Stimulated activated CD4-positive, alpha-beta T cell treated with anti-CD3 and anti-CD28 coated beads, Interleukin-12 subunit alpha, Interleukin-12 subunit beta, amount 100 ng/mL, for 24 hours (primary cell): ENCODE measurements at regions not wholly inside any gene's neighbourhood (a gene's known extent, or its start where the extent isn't known, plus 50 kb on each side); places are given as distances from the start of the nearest gene placed in this dataset.
"Not testable (repeated sequence)": the region's sequence is repeated elsewhere in the genome, so short reads cannot be mapped to it uniquely, and the experiment has no call there.

Source experiments
- DNase-seq, 2 experiments: peaks; one replicate each; pipeline ENCODE4 v3.0.0-alpha.2; 2020; ENCODE audit warnings: low read depth in 2 of 2

DNA sequence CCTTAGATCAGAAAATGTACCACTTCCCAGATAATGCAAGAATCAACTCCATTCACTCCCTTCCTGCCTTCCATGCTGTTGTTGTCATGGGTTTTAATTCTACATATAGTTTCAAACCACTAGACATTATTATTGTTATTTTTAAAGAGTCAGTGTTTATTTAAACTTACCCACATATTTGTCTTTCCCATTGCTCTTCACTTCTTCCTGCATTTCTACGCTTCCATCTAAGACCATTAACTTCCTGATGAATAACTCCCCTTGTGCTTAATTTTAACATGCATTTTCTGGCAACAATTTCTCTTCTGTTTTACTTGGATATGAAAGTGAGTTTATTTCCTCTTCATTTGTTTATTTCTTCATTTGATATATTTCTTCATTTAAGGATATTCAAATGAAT is 127.1 kb upstream of the FHIT start:
- no peak for DNase-seq

DNA sequence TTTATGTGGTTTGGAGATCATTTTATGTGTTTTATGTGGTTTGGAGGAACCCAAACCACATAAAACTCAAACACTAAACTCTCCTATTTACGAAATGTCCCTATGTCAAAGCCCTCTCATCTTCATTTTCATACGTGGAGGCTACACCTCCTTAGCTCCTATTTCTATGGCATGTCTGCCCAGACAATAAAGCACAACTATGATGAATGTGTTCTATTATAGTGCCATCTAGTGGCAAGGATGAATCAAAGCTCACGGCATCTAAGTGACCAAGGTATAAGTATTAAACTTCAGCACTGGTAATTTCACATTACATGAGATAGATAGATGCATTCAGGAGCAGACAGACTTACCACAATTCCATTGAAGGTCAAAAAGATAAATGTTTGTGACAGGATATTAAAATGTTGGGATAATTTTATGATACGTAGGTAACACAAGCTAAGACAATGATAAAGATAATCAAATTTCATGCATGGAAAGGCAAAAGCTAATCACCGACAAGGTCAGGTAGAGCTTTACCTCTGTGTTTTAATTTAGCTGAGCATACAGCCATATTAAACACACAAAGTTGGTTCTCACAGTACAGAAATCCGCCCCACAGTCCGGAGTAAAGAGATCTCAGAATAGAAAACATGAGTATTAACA is 130.6 kb upstream of the FHIT start:
- no peak for DNase-seq

DNA sequence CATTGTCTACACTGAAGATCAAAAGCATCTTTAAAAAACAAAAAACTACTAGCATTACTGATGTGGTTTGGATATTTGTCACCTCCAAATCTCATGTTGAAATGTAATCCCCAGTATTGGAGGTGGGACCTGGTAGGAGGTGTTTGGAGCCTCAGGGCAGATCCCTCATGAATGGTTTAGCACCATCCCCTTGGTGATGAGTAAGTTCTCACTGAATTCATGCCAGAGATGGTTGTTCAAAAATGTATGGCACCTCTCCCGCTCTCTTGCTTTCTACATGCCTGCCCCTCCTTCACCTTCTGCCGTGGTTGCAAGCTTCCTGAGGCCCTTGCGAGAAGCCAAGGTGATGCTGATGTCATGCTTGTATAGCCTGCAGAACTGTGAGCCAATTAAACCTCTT is 136.6 kb upstream of the FHIT start:
- DNase-seq = no peak

DNA sequence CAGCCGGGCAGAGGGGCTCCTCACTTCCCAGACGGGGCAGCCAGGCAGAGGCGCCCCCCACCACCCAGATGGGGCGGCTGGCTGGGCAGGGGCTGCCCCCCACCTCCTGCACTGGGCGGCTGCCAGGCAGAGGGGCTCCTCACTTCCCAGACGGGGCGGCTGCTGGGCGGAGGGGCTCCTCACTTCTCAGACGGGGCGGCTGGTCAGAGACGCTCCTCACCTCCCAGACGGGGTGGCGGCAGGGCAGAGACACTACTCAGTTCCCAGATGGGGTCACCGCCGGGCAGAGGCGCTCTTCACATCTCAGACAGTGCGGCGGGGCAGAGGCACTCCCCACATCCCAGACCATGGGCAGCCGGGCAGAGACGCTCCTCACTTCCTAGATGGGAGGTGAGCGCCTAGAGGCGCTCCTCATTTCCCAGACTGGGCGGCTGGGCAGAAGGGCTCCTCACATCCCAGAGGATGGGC is 142.3 kb upstream of the FHIT start:
- DNase-seq = not testable (repeated sequence)

DNA sequence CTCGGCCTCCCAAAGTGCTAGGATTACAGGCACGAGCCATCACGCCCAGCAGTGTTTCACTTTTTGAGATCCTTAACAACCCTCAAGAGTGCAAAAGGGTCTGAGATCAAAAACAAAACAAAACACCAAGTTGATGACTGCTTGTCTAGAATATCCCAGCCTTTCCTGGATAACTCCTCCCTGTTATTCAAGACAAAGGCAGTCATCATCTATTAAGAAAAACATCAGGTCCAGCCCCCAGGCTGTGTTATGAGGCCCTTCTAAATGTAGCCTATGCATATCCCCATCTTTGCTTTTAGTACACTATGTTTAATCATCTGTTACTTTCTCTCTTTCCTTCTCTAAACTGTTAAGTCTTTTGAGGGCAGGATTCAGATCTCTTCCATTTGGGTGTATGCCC is 150.1 kb upstream of the FHIT start:
- DNase-seq = no peak

DNA sequence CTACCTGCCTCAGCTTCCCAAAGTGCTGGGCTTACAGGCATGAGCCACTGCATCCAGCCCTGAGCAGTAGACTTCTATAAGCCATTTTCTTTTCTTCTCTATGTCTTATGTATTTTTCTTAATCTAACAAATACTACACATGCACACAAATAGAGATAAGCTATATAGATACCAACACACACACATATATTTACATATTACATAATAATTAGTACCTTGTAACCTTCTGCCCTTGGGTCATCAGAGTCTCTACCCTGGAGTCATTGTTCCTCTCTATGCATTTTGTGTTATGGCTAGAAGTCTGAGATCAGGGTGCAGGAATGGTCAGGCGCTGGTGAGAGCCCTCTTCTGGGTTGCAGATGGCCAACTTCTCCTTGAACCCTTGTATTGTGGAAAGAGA is 154.0 kb upstream of the PTPRG start:
- no peak for DNase-seq

DNA sequence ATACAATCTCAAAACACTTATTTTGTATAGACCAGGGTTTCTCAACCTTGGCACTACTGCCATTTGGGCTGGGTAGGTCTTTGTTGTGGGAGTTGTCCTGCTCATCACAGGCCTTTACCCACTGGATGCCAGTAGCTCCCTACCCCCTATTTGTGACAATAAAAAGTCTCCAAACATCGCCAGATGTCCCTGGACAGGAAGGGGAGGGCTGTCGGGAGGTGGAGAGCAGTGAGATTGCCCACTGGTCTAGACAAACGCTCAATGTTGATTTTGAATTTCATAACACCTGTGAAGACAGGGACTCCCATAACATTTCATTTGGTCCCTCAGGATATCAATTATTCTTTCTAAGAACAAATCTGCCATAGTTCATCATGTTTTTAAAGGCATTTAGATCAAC is 151.7 kb upstream of the PTPRG start:
- no peak for DNase-seq

DNA sequence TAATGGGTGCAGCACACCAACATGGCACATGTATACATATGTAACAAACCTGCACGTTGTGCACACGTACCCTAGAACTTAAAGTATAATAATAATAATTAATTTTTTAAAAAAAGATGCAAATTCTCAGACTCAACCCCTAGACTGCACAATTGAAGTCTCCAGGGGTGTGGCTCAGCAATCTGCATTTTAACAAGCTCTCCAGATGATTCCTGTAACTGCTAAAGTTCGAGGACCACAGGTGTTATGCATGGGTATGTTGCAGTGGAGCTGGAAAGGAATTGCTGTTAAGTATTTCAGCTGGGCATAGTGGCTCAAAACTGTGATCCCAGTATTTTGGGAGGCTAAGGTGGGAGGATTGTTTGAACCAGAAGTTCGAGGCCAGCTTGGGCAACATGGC is 151.0 kb upstream of the PTPRG start:
- not testable (repeated sequence) for DNase-seq

DNA sequence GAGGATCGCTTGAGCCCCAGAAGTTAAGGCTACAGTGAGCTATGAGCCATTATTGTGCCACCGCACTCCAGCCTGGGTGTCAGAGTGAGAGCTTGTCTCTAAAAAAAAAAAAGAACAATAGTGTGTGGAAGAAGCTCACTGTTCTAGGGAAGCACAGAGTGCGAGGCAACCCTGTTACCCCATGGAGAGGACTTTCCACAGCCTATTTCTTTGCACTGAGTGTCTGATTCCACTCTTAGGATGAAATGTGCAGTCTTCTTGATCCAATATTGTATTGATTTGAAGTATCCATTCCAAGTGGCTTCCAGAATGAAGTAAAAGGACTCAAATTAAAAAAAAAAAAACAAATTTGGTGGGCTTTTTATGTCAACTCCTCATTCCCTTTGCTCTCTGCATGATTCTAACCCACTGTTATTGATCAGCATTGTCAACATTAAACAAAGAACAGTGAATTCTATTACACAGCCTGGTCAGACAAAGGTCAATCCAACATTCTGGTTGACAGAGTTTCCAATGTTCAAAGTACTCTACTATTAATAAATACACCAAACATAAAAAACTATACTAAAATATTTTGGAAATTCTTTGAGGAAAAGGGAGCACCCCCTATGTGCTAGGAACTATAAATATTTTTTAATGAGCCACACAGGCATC is 150.2 kb upstream of the PTPRG start:
- DNase-seq = no peak

DNA sequence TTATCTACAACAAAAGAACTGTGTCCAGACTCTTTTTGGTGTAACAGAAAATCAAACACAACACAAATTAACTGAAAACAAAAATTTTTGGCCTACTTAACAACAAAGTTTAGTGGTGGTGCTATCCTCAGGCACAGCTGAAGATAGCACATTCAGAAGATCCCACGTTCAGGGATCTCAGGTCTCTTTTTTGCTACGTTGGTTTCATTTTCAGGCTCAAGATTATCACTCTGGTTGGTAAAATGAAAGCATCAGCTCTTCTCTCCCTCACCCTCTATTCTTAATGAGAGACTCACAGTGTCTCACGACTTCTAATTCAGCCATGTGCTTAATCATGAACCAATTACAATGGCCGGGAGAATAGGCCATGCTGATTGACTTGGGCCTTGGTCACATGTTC is 146.9 kb upstream of the PTPRG start:
- DNase-seq = no peak

DNA sequence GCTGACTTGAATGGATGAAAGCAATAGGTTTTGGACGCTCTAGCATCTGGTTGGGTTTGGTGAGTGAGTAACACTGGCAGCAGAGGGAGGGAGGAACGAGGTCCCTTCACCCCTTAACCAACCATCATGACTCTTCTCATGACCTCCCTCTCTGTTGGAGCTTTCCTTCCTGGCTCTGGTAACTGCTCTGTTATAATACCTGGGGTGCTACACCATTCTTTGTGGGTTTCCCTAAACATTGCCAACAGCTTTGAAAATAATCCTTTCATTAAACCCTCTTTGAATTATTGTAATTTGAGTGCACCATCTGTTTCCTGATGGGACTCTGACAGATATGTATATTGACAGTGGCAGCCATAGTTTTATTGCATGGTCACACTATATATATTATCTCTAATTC is 146.2 kb upstream of the PTPRG start:
- DNase-seq = no peak

DNA sequence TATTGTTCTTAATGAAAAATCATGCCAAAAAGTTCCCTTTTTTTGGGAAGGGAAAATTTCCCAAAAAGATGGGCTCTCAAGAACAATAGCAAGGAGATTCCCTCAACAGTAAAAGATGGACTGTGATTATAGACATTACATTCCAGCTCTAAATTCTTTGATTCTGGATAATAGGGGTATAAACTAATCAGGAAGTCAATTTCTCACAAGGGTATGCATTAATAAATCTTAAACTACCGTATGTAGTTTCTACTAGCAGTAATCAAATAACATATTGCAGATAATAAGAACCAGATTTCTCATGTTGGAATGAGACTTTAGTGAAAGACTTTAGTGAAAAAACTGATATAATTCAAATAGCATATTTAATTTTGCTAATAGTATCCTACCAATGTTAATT is 144.8 kb upstream of the PTPRG start:
- no peak for DNase-seq

DNA sequence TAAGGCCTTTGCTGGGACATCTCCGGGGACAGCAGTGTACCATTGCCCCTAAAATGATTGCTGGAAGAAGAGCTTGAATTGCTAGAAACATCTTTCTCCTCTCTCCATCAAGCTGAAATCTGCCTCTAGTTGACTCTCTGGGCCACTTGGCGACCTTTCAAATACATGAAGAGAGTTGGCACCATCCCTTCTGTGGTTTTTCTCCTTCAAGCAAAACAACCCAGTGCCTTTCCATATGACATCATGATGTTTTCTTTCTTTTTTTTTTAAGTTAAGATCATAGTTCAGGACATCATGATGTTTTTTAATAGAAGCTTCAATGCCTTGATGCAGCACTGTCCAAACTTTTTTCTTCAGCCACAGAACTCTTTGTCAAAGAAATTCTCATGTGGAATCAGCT is 144.0 kb upstream of the PTPRG start:
- DNase-seq = no peak

DNA sequence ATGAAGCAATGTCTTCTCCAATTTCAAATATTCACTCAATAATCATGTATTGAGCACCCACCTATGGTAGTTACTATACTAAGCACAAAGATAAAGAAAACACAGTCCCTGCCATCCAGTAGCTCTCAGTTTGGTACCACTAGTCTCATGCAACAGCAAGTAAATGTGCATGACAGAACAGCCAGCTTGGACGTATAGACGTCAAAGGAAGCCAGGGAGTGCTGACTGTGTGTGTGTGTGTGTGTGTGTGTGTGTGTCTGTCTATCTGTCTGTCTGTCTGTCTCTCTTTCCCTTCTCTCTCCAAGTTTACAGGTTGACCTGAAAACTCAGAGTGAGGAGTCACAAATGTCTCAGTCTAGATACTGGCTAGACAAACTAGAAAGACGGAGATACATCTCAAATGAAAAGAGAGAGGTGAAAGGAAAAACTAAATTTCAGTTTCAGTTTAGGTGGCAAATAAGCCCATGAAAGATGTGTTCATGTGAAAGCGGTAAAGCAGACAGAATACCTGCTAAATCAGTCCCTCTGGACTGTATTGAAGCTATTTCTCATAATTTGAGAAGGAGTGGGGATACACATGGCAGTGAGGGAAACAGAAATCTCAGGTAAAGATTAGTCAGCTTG is 141.1 kb upstream of the PTPRG start:
- DNase-seq = no peak

DNA sequence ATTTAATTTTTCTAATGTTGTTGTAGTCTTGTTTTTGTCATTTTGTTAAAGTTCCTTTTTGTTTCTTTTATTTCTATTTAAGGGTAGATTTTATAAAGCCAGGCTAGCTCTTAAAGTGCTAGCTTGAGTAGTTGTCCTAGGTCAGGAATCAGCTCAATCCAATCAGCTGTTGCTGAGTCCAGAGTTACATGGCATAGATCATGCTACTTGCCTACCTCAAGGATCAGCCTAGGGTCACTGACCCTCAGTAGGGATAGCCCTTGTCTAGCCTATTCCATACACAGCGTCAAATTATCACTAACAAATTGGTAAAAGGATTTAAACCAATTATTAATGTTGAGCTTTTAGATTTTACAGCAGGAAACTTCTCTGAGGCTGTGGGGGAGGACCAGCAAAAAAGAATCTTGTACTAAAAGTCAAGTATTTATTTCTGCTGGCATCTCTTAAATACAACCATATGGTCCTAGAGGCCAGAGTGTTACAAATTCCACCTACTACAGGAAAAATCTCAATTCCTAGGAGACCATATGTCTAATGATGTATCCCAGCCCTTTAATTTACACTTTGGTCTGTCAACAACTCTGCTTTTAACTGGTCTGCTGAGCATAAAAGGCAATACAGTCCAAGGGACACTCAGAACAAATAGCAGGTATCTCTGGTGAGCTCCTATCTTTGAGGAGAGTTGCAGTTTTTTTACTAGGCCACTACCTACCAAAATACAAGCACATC is 138.3 kb upstream of the PTPRG start:
- no peak for DNase-seq

DNA sequence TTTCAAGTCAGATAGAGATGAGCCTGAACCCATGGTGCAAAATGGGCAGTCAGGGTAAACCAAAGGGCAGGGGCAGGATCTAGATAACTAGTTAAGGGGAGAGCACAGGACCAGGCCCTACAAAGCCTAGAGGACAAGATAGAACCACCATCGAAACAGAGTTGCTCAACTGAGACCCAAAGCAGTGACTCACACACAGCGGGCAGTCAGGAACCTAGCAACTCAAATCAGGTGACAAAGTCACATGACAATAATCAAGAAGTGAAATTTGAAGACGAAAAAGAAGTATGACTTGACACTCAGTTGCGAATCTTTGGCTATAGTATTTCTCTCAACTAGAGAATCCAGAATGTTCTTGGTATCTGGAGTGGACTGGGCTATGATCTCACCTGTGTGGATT is 136.0 kb upstream of the PTPRG start:
- DNase-seq = no peak

DNA sequence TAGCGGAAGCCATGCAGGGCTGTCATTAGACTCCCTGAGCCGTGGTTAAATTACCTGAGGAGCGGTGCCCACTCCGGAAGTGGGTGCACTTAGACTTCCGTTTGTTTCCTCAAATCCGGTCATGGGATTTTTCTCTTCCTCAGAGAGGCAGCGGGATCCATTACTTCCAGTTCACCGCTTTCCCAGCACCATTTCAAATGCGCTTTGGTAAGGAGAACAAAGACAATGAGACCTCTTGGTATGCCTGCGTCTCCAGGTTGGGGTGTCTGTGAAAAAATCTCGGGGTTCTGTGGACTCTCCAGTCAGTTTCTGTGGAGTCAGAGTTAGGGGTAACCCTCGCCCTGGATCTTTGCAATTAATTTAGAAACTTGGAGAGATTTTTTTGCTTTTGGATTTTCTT is 132.3 kb upstream of the PTPRG start:
- DNase-seq = no peak

DNA sequence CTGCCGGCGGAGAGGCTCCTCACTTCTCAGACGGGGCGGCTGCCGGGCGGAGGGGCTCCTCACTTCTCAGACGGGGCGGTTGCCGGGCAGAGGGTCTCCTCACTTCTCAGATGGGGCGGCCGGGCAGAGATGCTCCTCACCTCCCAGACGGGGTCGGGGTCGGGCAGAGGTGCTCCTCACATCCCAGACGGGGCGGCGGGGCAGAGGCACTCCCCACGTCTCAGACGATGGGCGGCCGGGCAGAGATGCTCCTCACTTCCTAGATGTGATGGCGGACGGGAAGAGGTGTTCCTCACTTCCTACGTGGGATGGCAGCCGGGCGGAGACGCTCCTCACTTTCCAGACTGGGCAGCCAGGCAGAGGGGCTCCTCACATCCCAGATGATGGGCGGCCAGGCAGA is 126.5 kb upstream of the PTPRG start:
- not testable (repeated sequence) for DNase-seq

DNA sequence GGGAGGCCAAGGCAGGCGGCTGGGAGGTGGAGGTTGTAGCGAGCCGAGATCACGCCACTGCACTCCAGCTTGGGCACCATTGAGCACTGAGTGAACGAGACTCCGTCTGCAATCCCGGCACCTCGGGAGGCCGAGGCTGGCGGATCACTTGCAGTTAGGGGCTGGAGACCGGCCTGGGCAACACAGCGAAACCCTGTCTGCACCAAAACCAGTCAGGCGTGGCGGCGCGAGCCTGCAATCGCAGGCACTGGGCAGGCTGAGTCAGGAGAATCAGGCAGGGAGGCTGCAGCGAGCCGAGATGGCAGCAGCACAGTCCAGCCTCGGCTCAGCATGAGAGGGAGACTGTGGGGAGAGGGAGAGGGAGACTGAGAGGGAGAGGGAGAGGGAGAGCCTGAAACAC is 126.0 kb upstream of the PTPRG start:
- DNase-seq = not testable (repeated sequence)

DNA sequence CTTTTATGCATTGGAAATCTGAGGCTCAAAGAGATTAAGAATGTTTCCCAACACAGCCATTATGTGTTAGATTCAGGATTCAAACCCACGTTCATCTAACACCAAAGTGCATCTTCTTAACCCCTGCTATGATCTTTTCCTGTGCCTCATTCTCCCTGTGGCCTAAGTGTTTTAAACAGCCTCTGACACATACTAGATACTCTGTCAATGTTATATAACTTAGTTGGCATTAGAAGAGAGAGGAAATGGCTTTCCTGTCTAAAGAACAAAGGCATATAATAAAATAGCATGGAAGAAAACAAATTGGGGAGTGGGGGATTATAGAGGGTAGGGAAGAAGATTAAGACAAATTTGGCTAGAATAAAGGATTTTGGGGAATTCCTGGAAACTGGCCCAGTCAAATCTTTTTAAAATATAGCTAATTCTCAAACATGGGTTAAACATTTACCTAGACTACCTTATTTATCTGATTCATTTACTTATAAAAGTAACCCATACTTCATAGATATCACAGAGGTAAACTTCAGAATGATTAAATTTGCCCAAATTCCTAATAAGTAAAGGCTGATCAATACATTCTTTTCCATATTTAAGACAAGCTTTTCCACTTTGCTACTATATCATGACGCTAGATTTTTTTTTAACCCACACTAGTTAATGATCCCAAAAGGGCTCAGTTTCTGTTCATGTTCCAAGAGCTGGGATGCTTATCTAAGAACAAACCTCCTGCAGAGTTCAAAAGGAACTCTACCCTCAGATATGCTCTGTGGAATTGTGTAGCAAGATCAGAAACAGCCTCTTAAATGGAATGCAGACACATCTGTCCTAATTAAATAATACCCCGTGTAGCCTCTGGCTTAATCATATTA is 122.9 kb upstream of the PTPRG start:
- DNase-seq = no peak

DNA sequence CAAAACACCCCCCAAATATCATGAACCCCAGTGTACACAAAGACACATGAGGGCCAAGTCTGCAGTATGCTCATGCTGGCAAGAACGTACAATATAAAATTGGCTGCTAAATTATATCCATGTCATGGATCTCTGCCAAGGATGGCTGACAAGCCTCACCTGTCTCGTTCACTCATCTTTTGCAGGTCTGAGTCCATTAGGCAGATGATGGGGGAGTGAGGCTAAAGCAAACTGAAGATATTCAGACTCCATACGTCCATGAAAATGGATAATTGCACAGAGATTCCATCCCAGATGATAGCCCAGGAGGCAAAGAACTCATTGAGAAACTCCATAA is 122.3 kb upstream of the PTPRG start:
- no peak for DNase-seq

DNA sequence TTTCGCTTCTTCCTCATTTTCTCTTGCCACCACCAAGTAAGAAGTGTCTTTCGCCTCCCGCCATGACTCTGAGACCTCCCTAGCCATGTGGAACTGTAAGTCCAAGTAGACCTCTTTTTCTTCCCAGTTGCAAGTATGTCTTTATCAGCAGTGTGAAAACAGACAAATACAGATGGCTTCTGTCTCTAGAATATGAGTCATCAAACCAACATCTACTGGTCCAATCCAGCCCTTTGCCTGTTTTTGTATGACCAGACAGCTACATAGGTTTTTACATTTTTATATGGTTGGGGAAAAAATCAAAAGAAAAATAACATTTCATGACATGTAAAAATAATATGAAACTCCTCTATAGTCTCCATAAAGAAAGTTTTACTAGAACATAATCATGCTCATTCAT is 118.7 kb upstream of the PTPRG start:
- no peak for DNase-seq
